Activated T-cell treated with anti-CD3 and anti-CD28 coated beads, Interleukin-2, amount 50 U/mL, for 4 hours (primary cell): ENCODE measurements at regions not wholly inside any gene's neighbourhood (a gene's known extent, or its start where the extent isn't known, plus 50 kb on each side); places are given as distances from the start of the nearest gene placed in this dataset.

Experiments used
- ATAC-seq, 2 donors: fragments of 200-7000 bp; cut with Tn5 transposase; one replicate each; pipeline ENCODE4 v1.10.0; 2021
- DNase-seq: peaks from one replicate; pipeline ENCODE4 v3.0.0-alpha.2; 2020
- H3K27me3 Mint-ChIP-seq: one replicate; pipeline ENCODE4 v1.8.0; 2021; ENCODE audit warnings: low read depth, mixed read lengths
- H3K36me3 Mint-ChIP-seq: one replicate; pipeline ENCODE4 v1.8.0; 2022; ENCODE audit warnings: mixed read lengths; ENCODE audit not compliant: insufficient read depth
- H3K4me1 Mint-ChIP-seq: one replicate; pipeline ENCODE4 v1.8.0; 2021; ENCODE audit warnings: low read depth, mixed read lengths
- H3K4me3 Mint-ChIP-seq: one replicate; pipeline ENCODE4 v1.8.0; 2021; ENCODE audit warnings: mild to moderate bottlenecking, moderate library complexity, mixed read lengths
- H3K9me3 Mint-ChIP-seq: one replicate; pipeline ENCODE4 v1.8.0; 2021; ENCODE audit warnings: mixed read lengths

DNA sequence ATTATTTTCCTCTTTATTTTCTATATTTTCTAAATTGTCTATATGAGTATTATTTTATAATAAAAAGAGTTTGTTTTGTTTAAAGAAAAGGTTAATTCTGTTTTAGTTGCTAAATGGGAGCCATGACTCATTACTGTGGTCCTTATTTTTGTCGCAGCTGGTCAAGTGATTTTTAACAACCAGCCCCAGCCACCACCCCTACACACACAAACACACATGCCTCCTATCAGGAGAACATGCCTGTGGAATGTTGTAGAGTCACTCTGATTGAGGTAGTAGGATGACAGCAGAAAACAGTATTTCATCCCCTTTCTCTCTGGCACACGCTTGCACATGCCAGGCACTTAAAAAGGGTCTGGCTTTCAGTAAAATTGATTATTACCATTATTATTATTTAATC is 68.6 kb upstream of the GDF10 start:
- Mint-ChIP-seq H3K36me3 (no peaks in the 10 kb centered on the region), H3K9me3 (no peaks in the 10 kb centered on the region), H3K4me1 (peaks cover 12% of the 10 kb centered on the region), H3K4me3 (no peak overlapping the region), H3K27me3 (no peaks in the 10 kb centered on the region)
- no peak for DNase-seq
- no peak for ATAC-seq

DNA sequence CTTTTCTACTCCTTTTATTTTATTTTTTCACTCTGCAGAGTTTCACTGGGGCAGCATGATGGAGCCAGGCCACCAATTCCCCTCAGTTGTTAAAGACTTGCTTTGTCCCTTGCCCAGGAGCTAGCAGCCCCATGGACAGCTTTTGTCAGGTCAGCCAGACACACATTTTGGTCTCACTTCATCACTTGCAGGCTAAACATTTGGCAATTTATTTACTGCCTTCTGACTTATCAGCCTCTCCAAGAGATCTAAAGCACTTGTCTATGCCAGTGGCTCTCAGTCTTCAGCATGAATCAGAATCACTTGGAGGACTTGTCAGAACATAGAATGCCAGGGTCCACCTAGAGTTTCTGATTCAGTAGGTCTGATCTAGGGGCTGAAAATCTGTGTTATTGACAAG is 66.4 kb upstream of the GDF10 start:
- no peak overlapping the region for H3K4me3 Mint-ChIP-seq
- peaks cover 12% of the 10 kb centered on the region for H3K4me1 Mint-ChIP-seq
- H3K9me3 Mint-ChIP-seq = no peaks in the 10 kb centered on the region
- DNase-seq (no peak), ATAC-seq (no peak)
- H3K27me3 Mint-ChIP-seq = no peaks in the 10 kb centered on the region
- no peaks in the 10 kb centered on the region for H3K36me3 Mint-ChIP-seq

DNA sequence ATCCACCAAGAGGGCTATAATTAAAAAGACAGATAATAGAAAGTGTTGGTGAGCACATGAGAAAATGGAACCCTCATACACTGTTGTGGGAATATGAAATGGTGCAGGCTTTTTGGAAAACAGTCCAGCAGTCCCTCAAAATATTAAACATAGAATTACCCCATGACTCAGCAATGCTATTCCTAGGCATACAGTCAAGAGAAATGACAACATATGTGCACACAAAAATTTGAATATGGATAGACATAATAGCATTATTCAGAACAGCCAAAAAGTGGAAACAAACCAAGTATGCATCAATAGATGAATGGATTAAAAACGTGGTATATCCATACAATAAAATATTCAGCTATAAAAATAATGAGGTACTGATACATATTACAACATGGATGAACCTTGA is 64.5 kb upstream of the GDF10 start:
- ATAC-seq = no peak
- no peaks in the 10 kb centered on the region for H3K27me3 Mint-ChIP-seq
- H3K4me1 Mint-ChIP-seq = peaks cover 6% of the 10 kb centered on the region
- no peaks in the 10 kb centered on the region for H3K36me3 Mint-ChIP-seq
- no peak overlapping the region for H3K4me3 Mint-ChIP-seq
- H3K9me3 Mint-ChIP-seq = no peaks in the 10 kb centered on the region
- no peak for DNase-seq

DNA sequence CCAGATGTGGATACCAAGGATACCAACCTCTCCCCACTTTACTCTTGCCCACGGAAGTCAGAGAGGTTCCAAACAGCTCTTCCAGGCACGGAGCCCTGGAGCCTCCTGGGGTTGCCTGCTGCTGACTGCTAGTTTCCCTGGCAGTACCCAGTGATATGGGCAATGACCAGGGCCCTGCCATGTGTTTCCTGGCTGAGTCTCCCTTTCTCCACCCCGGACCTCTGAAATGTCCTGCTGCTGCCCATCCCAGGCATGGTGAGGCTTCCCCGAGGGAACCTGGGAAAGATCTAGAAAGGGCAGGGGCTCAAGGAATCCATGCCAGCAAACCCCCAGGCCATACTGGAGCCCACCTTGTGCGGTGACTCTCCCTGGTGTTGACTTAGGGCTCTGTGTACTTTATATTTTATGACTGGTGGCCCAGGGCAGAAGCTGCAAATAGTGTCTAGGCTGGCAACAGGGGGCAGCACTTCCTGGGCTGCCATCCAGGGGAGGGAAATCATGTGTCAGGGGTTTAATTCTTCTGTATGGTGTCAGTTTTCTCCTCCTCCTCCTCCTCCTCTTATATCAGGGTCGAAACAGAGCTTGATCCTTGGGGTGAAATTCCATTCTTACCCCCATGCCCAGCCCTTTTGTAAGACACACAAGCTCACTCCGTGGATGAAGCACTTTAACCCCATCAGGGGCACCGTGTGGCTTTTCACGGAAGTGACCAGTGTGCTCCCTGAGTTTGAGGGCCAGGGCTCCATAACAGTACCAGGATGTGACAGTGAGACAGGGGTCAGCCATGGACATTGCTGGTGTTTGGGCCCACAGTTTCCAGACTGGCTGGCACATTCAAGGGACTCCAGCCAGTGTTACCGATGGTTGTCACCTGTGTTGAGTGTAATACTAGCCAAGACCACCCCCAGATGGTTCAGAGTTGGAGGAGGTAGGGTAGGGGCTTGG is 62.4 kb upstream of the GDF10 start:
- Mint-ChIP-seq H3K36me3 (no peaks in the 10 kb centered on the region), H3K9me3 (no peaks in the 10 kb centered on the region), H3K4me1 (peaks cover 1% of the 10 kb centered on the region), H3K27me3 (no peaks in the 10 kb centered on the region), H3K4me3 (no peak overlapping the region)
- DNase-seq = no peak
- ATAC-seq = no peak

DNA sequence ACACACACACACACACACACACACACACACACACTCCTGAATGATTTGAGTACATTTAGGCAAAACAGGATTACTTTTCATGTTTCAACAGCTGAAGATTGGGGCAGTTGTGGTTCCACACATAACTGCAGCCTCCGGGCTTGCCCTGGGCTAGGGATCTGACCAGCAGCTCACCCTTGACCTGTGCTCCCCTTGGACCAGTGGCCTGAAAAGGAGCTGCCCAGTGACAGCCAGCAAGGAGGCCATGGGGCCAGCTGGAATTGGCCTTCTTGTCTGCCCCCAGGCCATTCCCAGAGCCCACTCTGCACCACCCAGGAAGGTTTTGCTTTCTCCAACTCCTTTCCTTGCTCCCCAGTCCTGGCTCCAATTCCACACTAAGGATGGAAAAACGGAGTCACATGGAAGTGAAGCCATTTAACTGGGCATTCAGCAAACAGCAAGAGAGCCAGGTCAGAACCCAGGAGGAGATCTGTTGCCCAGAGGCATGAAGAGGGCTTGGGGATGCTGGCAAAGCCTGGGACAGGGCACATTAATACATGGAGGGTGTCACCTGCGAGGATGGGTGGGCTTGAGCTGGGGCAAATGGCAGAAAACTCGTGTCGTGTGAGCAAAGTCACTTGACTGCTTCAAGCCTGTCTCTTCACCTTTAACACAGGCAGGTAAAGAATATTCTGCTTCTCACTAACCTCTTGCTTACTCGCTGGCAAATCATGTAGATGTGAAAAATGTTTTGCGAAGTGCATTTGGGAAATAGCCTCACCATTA is 61.5 kb upstream of the GDF10 start:
- Mint-ChIP-seq H3K36me3 (no peaks in the 10 kb centered on the region), H3K4me1 (peaks cover 4% of the 10 kb centered on the region), H3K27me3 (no peaks in the 10 kb centered on the region), H3K4me3 (no peak overlapping the region), H3K9me3 (no peaks in the 10 kb centered on the region)
- DNase-seq (no peak), ATAC-seq (no peak)

DNA sequence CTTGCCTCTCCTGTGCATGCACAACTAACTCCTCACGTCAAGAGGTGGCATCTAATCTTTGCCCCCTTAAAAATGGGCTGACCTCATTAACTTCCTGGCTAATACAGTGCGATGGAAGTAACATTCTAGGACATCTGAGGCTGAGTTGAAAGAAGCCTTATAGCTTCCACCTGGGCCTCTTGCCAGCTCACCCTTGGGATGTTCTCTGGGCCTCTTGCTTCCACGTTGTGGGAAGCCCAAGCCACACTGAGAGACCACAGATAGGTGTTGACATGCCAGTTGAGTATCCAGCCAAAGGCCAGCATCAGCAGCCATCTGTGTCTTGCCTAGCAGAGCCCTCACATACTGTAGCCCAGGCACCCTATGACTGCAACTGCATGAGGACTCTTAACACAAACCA is 60.8 kb upstream of the GDF10 start:
- no peak for ATAC-seq
- no peaks in the 10 kb centered on the region for H3K27me3 Mint-ChIP-seq
- no peak for DNase-seq
- H3K4me3 Mint-ChIP-seq = no peak overlapping the region
- H3K36me3 Mint-ChIP-seq = no peaks in the 10 kb centered on the region
- H3K4me1 Mint-ChIP-seq = peaks cover 4% of the 10 kb centered on the region
- H3K9me3 Mint-ChIP-seq = no peaks in the 10 kb centered on the region

DNA sequence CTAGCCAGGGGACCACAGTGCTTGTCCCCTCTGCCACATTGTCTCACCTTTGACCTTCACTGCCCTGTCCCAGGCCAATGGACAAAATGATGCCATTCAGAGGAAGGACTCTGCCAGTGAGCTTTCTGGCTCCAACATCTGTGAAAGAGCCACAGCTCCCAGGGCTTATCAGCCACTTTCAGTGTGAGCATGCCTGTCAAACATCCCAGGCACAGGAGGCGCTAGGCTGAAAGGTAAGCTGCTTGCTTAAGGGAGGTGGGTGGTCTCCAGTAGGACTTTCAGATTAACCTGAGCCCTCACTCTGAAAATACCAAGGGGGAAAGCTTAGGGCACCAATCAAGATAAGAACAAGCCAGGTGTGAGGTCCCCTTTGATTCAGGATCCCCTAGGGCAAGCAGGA is 59.8 kb upstream of the GDF10 start:
- Mint-ChIP-seq H3K4me1 (peaks cover 4% of the 10 kb centered on the region), H3K36me3 (no peaks in the 10 kb centered on the region), H3K9me3 (no peaks in the 10 kb centered on the region), H3K27me3 (no peaks in the 10 kb centered on the region), H3K4me3 (no peak overlapping the region)
- no peak for ATAC-seq
- DNase-seq = no peak

DNA sequence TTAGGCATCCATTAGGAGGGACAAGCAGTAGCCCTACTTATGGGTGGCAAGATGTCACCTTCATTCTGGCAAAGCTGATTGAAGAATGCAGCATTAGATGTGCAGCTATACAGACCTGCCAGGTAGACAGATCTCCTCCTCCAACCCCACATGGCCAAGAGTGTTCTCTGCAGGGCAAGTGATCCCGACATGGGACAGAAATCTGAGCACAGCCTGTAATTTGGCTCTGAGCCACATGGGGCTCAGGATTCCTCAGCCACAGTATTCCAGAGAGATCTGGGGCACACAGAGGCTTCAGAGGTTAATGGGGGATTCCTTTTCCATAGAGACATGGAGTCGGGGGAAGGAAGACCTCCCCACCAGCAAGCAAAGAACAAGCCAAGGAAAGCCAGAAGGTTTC is 58.7 kb upstream of the GDF10 start:
- H3K27me3 Mint-ChIP-seq = no peaks in the 10 kb centered on the region
- ATAC-seq (no peak), DNase-seq (no peak)
- no peaks in the 10 kb centered on the region for H3K36me3 Mint-ChIP-seq
- peaks cover 4% of the 10 kb centered on the region for H3K4me1 Mint-ChIP-seq
- no peaks in the 10 kb centered on the region for H3K9me3 Mint-ChIP-seq
- H3K4me3 Mint-ChIP-seq = no peak overlapping the region

DNA sequence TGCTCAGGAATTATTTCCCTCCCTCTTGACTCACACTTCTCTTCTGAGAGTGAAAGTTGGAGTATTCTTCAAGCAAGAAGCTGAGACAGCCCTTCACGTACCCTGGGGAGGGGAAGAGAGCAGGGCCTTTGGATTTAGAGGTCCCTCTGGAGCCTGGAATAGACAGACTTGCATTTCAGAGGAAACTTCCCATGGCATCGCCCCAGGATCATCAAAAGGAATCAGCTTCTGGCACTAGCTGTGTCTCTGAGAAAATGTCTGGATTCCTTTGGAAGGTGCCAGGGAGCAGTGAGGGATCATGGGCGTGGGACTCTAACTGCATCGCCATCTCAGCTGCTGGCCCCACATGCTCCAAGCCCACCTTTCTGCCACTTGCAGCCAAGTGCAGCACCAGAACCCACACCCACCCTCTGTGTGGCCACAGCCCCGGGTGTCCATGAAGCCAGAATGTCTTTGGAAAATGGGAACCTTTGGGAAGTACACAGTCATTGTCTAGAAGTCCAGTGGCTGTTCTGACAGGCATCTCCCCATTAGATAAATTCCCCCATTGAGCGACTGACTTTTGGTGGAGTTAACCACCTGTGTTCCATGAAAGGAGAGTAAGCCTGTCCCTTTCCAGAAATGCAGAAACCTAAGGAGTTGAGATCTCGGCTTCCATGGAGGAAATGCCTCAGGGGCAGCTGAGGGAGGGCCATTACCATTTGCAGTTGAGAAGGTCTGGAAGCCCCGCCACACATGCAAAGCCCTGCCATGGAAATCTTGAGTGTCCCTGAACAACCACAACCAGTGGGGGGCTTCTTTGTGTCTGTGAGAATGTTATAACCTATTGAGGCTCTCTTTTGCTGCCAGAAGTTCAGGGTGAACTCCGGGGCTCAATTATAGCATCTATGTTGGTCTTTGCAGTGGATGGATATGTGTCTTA is 57.8 kb upstream of the GDF10 start:
- Mint-ChIP-seq H3K27me3 (no peaks in the 10 kb centered on the region), H3K4me1 (peaks cover 4% of the 10 kb centered on the region), H3K36me3 (no peaks in the 10 kb centered on the region), H3K9me3 (no peaks in the 10 kb centered on the region), H3K4me3 (no peak overlapping the region)
- ATAC-seq (no peak), DNase-seq (no peak)

DNA sequence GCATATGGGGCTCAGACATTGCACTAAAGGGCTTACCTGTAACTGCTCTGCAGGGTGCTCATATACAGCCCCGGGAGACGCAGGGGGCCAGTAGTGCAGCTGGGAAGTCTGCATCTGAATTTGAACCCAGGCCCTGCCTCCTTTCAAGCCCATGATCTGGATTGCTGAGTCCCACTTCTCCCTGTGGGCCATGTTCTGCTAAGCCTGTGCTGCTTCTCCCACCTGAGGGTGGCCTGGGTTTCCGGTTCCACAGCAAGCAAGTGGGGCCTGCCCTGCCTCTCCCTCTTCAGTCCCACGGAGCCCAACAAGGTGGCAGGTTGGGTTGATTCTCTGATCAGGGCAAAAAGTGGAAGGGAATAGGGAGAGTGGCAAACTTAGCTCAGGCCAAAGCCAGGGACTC is 56.6 kb upstream of the GDF10 start:
- Mint-ChIP-seq H3K36me3 (no peaks in the 10 kb centered on the region), H3K4me3 (no peak overlapping the region), H3K9me3 (no peaks in the 10 kb centered on the region), H3K4me1 (peaks cover 6% of the 10 kb centered on the region), H3K27me3 (no peaks in the 10 kb centered on the region)
- no peak for ATAC-seq
- no peak for DNase-seq

DNA sequence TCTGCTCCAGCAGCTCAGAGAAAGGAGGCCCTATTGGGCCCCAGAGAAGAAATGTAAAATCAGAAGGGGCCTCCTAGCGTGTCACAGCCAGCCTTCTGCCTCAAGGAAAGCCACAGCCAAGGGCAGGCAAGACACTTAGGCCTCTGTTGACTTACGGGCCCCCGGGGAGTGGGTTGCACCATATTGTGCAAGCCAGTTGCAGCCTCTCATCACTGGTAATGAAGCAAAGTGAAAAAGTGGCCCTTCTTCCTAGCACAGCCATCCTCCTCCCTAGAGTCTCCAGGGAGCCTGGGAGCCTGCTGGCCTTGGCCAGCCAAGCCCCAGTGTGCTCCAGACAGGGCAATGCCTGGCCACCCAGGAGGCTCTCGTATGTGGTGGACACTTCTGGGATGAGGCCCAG is 56.2 kb upstream of the GDF10 start:
- H3K4me3 Mint-ChIP-seq = no peak overlapping the region
- no peaks in the 10 kb centered on the region for H3K36me3 Mint-ChIP-seq
- no peaks in the 10 kb centered on the region for H3K9me3 Mint-ChIP-seq
- no peaks in the 10 kb centered on the region for H3K27me3 Mint-ChIP-seq
- DNase-seq (no peak), ATAC-seq (no peak)
- peaks cover 6% of the 10 kb centered on the region for H3K4me1 Mint-ChIP-seq

DNA sequence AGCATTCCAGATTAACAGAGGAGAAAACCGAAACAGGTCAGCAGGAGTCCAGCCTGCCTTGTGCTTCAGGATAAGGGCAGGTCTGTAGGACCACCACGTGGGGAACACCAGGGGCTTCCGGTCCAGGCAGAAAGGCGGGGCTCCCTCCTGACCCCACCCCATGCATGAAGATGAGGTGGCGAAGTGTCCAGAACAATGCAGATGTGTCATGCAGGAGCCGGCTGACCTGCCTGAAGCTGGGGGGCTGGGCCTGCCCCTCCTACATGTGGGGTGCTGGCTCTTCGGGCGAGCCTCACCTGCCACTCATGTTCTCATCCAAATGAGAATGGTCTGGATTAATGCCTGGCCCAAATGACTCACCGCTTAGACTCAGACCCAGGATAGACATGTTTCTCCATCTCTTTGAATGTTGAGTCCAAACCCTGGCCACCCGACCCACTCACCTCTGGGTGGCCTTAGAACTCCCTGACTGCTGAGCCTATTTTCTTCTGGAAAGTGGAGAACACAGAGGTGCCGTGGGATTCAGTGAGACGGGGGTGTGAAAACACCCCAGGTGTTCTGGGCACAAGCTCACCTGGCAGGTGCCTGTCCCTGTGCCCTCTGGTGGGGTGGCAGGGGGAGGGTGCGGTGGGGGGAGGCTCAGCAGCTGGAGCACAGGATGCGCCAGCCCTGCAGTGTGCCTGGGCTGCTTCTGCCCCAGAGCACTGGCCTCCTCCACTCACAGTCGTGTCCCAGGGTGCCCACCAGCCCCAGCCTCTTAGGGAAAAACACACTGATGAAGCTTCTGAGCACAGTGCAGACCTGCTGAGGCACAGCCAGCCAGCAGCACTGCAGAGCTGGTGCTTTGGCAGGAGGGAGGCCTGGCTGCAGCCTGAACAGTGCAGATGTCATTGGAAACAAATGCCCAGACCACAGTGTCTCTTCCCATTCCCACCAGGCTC is 55.2 kb upstream of the GDF10 start:
- Mint-ChIP-seq H3K4me3 (no peak overlapping the region), H3K4me1 (peaks cover 6% of the 10 kb centered on the region), H3K27me3 (no peaks in the 10 kb centered on the region), H3K9me3 (no peaks in the 10 kb centered on the region), H3K36me3 (no peaks in the 10 kb centered on the region)
- DNase-seq = no peak
- no peak for ATAC-seq

DNA sequence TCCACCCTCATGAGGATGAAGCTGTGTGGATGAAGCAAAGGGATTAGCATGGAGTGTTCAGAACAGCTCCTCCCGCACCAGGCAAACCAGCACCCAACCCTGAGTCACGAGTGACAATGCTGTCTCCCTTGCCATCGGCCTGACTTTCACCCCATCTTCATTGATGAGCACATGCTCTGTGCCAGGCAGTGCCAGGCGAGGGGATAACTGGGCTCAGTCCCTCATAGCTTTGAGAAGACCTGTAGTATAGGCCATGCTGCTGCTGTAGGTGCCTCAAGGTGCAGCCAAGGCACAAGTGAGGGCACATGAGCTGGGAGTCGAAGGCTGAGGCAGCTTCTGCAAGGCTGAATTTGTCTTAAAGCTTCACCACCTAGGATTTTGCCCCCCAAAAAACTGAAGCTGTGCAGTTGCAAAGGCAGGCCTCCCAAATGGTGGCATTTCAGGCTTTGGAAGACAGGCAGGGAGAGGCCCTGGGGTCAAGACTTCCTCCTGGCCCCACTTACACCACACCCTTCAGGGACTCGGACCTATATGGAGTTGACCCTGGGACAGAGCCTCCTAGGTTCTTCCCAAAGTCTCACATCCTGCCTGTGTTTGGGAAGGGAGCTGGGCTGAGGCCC is 54.2 kb upstream of the GDF10 start:
- no peaks in the 10 kb centered on the region for H3K36me3 Mint-ChIP-seq
- ATAC-seq = no peak
- H3K9me3 Mint-ChIP-seq = no peaks in the 10 kb centered on the region
- H3K27me3 Mint-ChIP-seq = no peaks in the 10 kb centered on the region
- no peak for DNase-seq
- H3K4me3 Mint-ChIP-seq = no peak overlapping the region
- H3K4me1 Mint-ChIP-seq = peaks cover 6% of the 10 kb centered on the region
